Suprapubic skin (tissue), 4 donors: ENCODE measurements at regions not wholly inside any gene's neighbourhood (a gene's known extent, or its start where the extent isn't known, plus 50 kb on each side); places are given as distances from the start of the nearest gene placed in this dataset.
"Not testable (repeated sequence)": the region's sequence is repeated elsewhere in the genome, so short reads cannot be mapped to it uniquely, and the experiment has no call there.

ENCODE experiments used
- DNase-seq, 2 donors: peaks; one replicate each; pipeline ENCODE4 v3.0.0-alpha.2; 2019; ENCODE audit warnings: low spot score in 2 of 2
- H3K27ac ChIP-seq: fragments of 200-600 bp; sonication (generic); one replicate; pipeline ENCODE4 v1.5.1; 2019
- H3K27me3 ChIP-seq: fragments of 200-600 bp; sonication (generic); one replicate; pipeline ENCODE4 v1.5.1; 2019
- H3K36me3 ChIP-seq: fragments of 200-600 bp; sonication (generic); one replicate; pipeline ENCODE4 v1.5.1; 2019
- H3K4me1 ChIP-seq: fragments of 200-600 bp; sonication (generic); one replicate; pipeline ENCODE4 v1.5.1; 2019
- H3K4me3 ChIP-seq: fragments of 200-600 bp; sonication (generic); one replicate; pipeline ENCODE4 v1.5.1; 2019; ENCODE audit warnings: mild to moderate bottlenecking
- H3K9me3 ChIP-seq: fragments of 200-600 bp; sonication (generic); one replicate; pipeline ENCODE4 v1.5.1; 2019
- EP300 ChIP-seq: sonication (generic); formaldehyde crosslinking; IDR thresholded peaks from one replicate; pipeline ENCODE4 v1.6.1; 2017; ENCODE audit warnings: antibody characterized with exemption
- POLR2A ChIP-seq, 2 donors: fragments of 450-650 bp; IDR thresholded peaks; one replicate each; pipeline ENCODE4 v1.6.1; 2017; ENCODE audit warnings: antibody characterized with exemption in 2 of 2, mild to moderate bottlenecking in 2 of 2, moderate library complexity in 2 of 2
- POLR2AphosphoS5 ChIP-seq, 3 donors: sonication (generic); formaldehyde crosslinking; IDR thresholded peaks; one replicate each; pipeline ENCODE4 v1.6.1; 2017; ENCODE audit warnings: antibody characterized with exemption in 3 of 3
- WGBS: methylation state at CpG from one replicate; pipeline ENCODE4 v1.1.5; 2018; 5-methylcytosine and 5-hydroxymethylcytosine counted together
- TF ChIP-seq, protein P1 (sequence below), 2 donors: fragments of 200-600 bp in 1 of 2; fragments of 450-650 bp in 1 of 2; sonication (generic) in 1 of 2; IDR thresholded peaks; one replicate each; pipeline ENCODE4 v1.5.1; 2016 to 2019; ENCODE audit warnings: antibody characterized with exemption in 2 of 2, mild to moderate bottlenecking in 1 of 2, moderate library complexity in 1 of 2

DNA sequence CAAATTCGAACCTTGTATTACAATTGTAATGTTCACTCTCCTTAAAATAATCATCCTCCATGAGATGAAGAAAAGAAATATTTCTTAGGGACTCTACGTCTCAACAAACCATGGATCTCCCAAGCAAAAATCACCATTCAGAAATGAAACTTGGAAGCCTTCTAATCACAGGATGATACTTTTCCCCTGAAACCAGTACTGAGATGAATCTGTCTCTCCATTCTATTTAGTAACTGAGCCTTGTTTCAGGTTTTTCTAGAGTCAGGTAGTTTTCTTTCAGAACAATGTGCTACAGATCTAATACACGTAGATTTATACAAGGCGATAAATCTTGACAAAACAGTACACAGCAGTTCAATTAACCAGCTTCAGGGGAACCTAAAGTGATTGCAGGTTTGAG lies 660.1 kb upstream of the CBLB start:
- Histone ChIP-seq H3K4me3 (no peak overlapping the region), H3K27ac (no peak overlapping the region), H3K36me3 (no peaks in the 10 kb centered on the region), H3K27me3 (no peaks in the 10 kb centered on the region), H3K4me1 (no peaks in the 10 kb centered on the region), H3K9me3 (no peaks in the 10 kb centered on the region)
- 93% methylated on average over 4 of the region's 4 CpGs for WGBS
- TF ChIP-seq, protein P1, sequence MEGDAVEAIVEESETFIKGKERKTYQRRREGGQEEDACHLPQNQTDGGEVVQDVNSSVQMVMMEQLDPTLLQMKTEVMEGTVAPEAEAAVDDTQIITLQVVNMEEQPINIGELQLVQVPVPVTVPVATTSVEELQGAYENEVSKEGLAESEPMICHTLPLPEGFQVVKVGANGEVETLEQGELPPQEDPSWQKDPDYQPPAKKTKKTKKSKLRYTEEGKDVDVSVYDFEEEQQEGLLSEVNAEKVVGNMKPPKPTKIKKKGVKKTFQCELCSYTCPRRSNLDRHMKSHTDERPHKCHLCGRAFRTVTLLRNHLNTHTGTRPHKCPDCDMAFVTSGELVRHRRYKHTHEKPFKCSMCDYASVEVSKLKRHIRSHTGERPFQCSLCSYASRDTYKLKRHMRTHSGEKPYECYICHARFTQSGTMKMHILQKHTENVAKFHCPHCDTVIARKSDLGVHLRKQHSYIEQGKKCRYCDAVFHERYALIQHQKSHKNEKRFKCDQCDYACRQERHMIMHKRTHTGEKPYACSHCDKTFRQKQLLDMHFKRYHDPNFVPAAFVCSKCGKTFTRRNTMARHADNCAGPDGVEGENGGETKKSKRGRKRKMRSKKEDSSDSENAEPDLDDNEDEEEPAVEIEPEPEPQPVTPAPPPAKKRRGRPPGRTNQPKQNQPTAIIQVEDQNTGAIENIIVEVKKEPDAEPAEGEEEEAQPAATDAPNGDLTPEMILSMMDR (IDR thresholded peaks at IDR 0.05), result no peak
- TF ChIP-seq POLR2A (IDR thresholded peaks at IDR 0.05), result no peak
- TF ChIP-seq EP300, result no peak
- no peak for TF ChIP-seq POLR2AphosphoS5 (IDR thresholded peaks at IDR 0.05)
- DNase-seq, result no peak

DNA sequence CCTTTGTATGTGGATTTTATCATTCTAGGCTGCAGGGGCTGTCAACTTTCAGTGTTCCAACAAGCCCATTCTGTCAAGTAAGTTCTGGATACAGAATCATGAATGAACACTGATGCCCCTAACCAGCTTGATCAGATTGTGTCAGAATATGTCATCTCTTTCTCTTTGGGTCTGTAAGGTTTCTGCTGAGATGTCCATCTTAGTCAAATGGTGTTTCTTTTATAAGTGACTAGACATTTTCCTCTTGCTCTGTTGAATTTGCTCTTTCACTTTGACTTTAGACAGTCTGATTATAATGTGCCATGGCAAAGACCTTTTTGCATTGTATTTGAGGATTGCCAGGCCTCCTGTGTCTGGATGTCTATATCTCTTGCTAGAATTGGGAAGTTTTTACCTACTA lies 660.9 kb upstream of the CBLB start:
- H3K4me1 ChIP-seq, result no peaks in the 10 kb centered on the region
- H3K9me3 ChIP-seq, result no peaks in the 10 kb centered on the region
- H3K27ac ChIP-seq, result no peak overlapping the region
- H3K27me3 ChIP-seq, result no peaks in the 10 kb centered on the region
- H3K36me3 ChIP-seq, result no peaks in the 10 kb centered on the region
- no peak overlapping the region for H3K4me3 ChIP-seq
- TF ChIP-seq POLR2A (IDR thresholded peaks at IDR 0.05), result no peak
- no peak for TF ChIP-seq POLR2AphosphoS5 (IDR thresholded peaks at IDR 0.05)
- TF ChIP-seq, protein P1 (IDR thresholded peaks at IDR 0.05), result no peak
- TF ChIP-seq EP300, result no peak
- DNase-seq, result no peak

DNA sequence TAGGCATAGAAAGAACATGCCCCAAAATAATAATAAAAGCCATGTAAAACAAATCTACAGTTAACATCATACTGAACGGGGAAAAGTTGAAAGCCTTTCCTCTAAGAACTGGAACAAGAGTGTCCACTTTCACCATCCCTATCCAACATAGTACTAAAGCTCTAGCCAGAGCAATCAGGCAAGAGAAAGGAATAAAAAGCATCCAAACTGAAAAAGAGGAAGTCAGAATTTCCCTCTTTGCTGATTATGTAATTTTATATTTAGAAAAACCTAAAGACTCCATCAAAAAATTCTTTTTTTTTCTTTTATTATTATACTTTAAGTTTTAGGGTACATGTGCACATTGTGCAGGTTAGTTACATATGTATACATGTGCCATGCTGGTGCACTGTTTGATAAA lies 661.6 kb upstream of the CBLB start:
- DNase-seq, result no peak
- Histone ChIP-seq H3K9me3 (no peaks in the 10 kb centered on the region), H3K4me1 (no peaks in the 10 kb centered on the region), H3K27ac (no peak overlapping the region), H3K27me3 (no peaks in the 10 kb centered on the region), H3K4me3 (no peak overlapping the region), H3K36me3 (no peaks in the 10 kb centered on the region)
- 92% methylated on average over 1 of the region's 1 CpG for WGBS
- TF ChIP-seq, protein P1 (IDR thresholded peaks at IDR 0.05), result no peak
- TF ChIP-seq POLR2A (IDR thresholded peaks at IDR 0.05), result no peak
- no peak for TF ChIP-seq EP300
- TF ChIP-seq POLR2AphosphoS5 (IDR thresholded peaks at IDR 0.05), result no peak

DNA sequence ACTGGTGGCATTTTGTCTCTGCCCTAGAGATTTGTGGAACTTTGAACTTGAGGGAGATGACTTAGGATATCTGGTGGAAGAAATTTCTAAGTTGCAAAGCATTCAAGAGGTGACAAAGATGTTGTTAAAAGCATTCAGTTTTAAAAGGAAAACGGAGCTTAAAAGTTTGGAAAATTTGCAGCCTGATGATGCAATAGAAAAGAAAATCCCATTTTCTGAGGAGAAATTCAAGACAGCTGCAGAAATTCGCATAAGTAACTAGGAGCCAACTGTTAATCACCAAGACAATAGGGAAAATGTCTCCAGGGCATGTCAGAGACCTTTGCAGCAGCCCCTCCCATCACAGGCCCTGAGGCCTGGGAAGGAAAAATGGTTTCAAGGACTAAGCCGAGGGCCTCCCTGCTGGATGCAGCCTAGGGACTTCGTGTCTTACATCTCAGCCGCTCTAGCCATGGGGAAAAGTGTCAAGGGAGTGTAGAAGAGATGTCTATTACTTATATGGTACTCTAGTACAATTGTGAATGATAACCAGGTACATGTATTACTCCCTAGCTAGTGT lies 663.0 kb upstream of the CBLB start:
- H3K27ac ChIP-seq, H3K27me3 ChIP-seq, H3K4me1 ChIP-seq, H3K36me3 ChIP-seq, DNase-seq, H3K4me3 ChIP-seq, H3K9me3 ChIP-seq: not testable (repeated sequence)
- WGBS, result 73% methylated on average over 5 of the region's 5 CpGs

DNA sequence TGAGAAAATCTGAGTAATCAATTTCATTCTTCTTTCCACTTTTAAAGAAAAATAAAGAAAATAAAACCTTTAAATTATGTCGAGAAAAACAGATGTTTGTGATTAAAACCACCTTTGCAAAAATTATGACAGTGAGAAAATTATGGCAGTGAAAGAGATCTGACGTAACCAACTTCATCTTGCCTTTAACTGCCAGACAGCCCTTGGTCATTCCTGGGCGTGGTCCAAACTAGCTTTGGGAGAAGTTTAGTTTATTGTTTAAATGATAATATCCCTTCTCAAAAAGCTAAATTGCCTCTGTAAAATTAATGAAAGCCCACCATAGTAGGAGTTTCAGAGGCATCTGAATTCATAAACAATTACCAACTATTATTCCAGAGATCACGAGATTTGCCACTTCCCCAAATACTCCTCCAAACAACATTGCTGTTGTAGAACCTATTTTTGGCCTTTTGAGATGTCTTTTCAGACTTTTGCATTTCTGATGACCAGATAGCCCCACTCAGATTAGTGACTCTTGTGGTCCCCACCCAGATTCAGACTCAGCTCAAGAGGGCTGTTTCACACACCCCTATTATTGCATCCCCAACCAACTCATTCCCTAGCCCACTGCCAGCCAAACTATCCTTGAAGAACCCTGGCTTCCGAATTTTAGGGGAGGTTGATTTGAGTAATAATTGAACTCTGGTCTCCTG lies 664.4 kb upstream of the CBLB start:
- 71% methylated on average over 5 of the region's 5 CpGs for WGBS
- H3K27ac ChIP-seq, result no peak overlapping the region
- no peaks in the 10 kb centered on the region for H3K36me3 ChIP-seq
- H3K27me3 ChIP-seq, result no peaks in the 10 kb centered on the region
- no peak for TF ChIP-seq POLR2A (IDR thresholded peaks at IDR 0.05)
- TF ChIP-seq POLR2AphosphoS5 (IDR thresholded peaks at IDR 0.05), result no peak
- TF ChIP-seq EP300, result no peak
- TF ChIP-seq, protein P1 (IDR thresholded peaks at IDR 0.05), result no peak
- DNase-seq, result peak in 1 of 2 donors; percentile 53
- no peak overlapping the region for H3K4me3 ChIP-seq
- no peaks in the 10 kb centered on the region for H3K9me3 ChIP-seq
- H3K4me1 ChIP-seq, result no peaks in the 10 kb centered on the region

DNA sequence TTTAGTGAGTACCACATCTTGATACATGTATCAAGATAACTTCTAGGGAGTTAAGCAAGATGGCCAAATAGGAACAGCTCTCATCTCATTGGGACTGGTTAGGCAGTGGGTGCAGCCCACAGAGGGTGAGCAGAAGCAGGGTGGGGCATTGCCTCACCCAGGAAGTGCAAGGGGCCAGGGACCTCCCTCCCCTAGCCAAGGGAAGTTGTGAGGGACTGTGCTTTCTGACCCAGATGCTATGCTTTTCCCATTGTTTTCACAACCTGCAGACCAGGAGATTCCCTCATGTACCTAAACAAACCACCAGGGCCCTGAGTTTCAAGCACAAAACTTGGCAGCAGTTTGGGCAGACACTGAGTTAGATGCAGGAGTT lies 665.0 kb upstream of the CBLB start:
- no peak overlapping the region for H3K4me3 ChIP-seq
- no peaks in the 10 kb centered on the region for H3K4me1 ChIP-seq
- no peaks in the 10 kb centered on the region for H3K27me3 ChIP-seq
- H3K36me3 ChIP-seq, result no peaks in the 10 kb centered on the region
- no peak for DNase-seq
- H3K9me3 ChIP-seq, result peaks cover 3% of the 10 kb centered on the region
- TF ChIP-seq POLR2A (IDR thresholded peaks at IDR 0.05) (no peak), EP300 (no peak), POLR2AphosphoS5 (IDR thresholded peaks at IDR 0.05) (no peak)
- TF ChIP-seq, protein P1 (IDR thresholded peaks at IDR 0.05), result no peak
- H3K27ac ChIP-seq, result no peak overlapping the region
